Lower lobe of right lung (tissue), 2 donors: ENCODE measurements at regions not wholly inside any gene's neighbourhood (a gene's known extent, or its start where the extent isn't known, plus 50 kb on each side); places are given as distances from the start of the nearest gene placed in this dataset.

Experiments
- ATAC-seq, 2 donors: fragments of 200-7000 bp; cut with Tn5 transposase; one replicate each; pipeline ENCODE4 v1.9.1; 2020 to 2022; ENCODE audit warnings: mild to moderate bottlenecking in 2 of 2, moderate library complexity in 2 of 2
- DNase-seq: peaks from one replicate; pipeline ENCODE4 v3.0.0-alpha.2; 2020
- H3K27ac ChIP-seq: fragments of 200-600 bp; one replicate; pipeline ENCODE4 v1.8.0; 2022
- H3K27me3 ChIP-seq: fragments of 200-600 bp; one replicate; pipeline ENCODE4 v1.8.0; 2022; ENCODE audit warnings: low read depth
- H3K36me3 ChIP-seq: fragments of 200-600 bp; one replicate; pipeline ENCODE4 v1.8.0; 2022; ENCODE audit warnings: mild to moderate bottlenecking
- H3K4me1 ChIP-seq: fragments of 200-600 bp; one replicate; pipeline ENCODE4 v1.8.0; 2022
- H3K4me3 ChIP-seq: fragments of 200-600 bp; one replicate; pipeline ENCODE4 v1.8.0; 2022; ENCODE audit warnings: mild to moderate bottlenecking
- H3K9me3 ChIP-seq: fragments of 200-600 bp; one replicate; pipeline ENCODE4 v1.8.0; 2022
- intact Hi-C: fragments of 100-400 bp; cut with DNase I; formaldehyde crosslinking; loops from one replicate; pipeline ENCODE4 v1.11.0; 2022
- TF ChIP-seq, protein P1 (sequence below): fragments of 200-600 bp; IDR thresholded peaks from one replicate; pipeline ENCODE4 v1.8.0; 2022; ENCODE audit warnings: antibody characterized with exemption, mild to moderate bottlenecking
- donor health status: DM: no; HTN: yes; CAD: no; lungs with severe emphysema.

DNA sequence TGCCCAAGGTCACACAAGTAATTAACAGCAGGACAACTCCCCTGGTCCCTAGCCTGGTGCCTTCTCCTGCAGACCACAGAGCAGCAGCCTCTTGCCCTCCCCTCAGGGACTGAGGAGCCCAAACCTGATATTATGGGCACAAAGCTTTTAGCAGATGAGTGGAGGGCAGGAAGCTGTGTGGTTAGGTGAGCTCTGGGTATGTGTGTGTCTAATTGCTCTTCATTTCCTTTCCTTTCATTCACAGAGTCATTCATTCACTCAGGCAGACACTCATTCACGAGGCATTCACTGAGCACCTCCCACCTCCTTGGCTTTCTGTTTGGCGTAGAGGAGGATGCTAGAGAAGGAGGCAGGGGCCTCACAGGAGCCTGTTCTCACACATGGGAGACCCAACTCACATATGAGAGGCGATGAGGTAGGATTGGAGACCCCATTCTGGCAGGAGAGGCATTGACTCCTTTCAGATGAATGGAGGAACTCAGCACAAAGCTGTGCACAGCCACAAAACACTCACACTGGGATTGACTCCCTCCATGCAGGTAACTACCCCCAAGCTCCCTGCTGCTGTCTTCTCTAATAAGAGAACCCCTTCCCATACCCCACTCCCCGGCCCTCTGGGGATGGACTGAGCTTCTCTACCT, 306.8 kb upstream of the SKOR2 start:
- DNase-seq (no peak), ATAC-seq (no peak)
- no peaks in the 10 kb centered on the region for H3K36me3 ChIP-seq
- H3K27ac ChIP-seq = no peak overlapping the region
- intact Hi-C loops = no loop called here
- TF ChIP-seq, protein P1, sequence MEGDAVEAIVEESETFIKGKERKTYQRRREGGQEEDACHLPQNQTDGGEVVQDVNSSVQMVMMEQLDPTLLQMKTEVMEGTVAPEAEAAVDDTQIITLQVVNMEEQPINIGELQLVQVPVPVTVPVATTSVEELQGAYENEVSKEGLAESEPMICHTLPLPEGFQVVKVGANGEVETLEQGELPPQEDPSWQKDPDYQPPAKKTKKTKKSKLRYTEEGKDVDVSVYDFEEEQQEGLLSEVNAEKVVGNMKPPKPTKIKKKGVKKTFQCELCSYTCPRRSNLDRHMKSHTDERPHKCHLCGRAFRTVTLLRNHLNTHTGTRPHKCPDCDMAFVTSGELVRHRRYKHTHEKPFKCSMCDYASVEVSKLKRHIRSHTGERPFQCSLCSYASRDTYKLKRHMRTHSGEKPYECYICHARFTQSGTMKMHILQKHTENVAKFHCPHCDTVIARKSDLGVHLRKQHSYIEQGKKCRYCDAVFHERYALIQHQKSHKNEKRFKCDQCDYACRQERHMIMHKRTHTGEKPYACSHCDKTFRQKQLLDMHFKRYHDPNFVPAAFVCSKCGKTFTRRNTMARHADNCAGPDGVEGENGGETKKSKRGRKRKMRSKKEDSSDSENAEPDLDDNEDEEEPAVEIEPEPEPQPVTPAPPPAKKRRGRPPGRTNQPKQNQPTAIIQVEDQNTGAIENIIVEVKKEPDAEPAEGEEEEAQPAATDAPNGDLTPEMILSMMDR = no peak
- no peaks in the 10 kb centered on the region for H3K4me1 ChIP-seq
- H3K9me3 ChIP-seq = no peaks in the 10 kb centered on the region
- H3K27me3 ChIP-seq = no peaks in the 10 kb centered on the region
- H3K4me3 ChIP-seq = no peak overlapping the region

DNA sequence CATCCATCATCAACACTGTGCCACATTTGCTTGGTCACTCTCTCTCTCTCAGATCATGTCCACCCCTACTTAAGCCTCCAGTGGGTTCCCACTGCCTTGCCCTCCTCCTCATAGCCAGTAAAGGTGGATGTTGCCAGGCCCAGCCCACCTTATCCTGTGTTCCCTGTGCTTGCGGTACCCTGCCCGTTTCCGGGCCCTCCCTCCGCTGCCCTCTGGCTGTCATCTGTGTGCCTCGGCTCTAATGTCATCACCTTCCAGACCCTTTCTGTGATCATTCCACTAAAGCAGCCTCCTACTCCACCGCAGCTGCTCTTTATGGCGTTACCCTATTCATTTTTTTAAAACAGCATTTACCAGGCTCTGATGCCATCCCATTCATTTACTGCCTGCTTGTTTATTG, 305.7 kb upstream of the SKOR2 start:
- intact Hi-C loops = no loop called here
- H3K4me3 ChIP-seq = no peak overlapping the region
- no peak overlapping the region for H3K27ac ChIP-seq
- no peaks in the 10 kb centered on the region for H3K4me1 ChIP-seq
- no peaks in the 10 kb centered on the region for H3K9me3 ChIP-seq
- ATAC-seq (no peak), DNase-seq (no peak)
- H3K27me3 ChIP-seq = no peaks in the 10 kb centered on the region
- H3K36me3 ChIP-seq = no peaks in the 10 kb centered on the region
- TF ChIP-seq, protein P1 = no peak

DNA sequence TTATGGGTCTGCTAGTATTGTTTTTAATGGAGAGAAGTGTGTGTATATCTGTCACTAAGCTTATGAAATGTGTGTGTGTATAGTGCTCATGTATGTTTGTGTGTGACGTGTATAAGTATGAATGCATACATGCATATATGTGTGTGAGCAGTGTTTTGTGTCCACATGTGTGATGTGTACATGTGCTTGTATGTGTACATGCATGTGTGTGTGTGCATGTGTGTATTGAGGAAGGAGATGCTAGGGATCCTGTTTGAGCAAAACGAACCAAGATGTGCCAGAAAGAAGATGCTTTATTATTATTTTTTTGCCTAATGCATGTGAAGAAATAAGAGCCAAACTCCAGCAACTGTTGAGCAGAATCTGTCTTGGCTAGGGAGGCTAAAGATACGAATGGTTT, 301.3 kb upstream of the SKOR2 start:
- no peak for ATAC-seq
- no peak overlapping the region for H3K4me3 ChIP-seq
- intact Hi-C loops = no loop called here
- H3K27ac ChIP-seq = no peak overlapping the region
- H3K27me3 ChIP-seq = no peaks in the 10 kb centered on the region
- TF ChIP-seq, protein P1 = no peak
- H3K4me1 ChIP-seq = no peaks in the 10 kb centered on the region
- no peaks in the 10 kb centered on the region for H3K36me3 ChIP-seq
- no peaks in the 10 kb centered on the region for H3K9me3 ChIP-seq
- no peak for DNase-seq

DNA sequence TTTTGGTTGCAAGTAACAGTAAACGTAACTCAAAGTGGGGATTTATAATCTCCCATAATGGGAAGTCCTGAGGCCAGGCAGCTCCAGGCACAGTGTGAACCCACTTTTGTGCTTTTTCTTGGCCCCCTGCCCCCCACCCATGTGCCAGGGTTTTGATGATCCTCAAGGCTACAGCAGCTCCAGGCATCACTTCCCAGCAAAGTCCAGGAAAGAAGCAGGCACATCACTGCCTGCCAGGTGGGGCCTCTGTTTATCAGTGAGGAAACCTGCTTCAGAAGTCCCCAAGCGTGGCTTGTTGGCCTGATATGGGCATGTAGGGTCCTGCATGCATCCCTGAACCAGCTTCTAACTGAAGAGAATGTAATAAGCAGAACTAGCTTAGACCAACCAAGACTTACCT, 299.2 kb upstream of the SKOR2 start:
- no peaks in the 10 kb centered on the region for H3K9me3 ChIP-seq
- no peak overlapping the region for H3K27ac ChIP-seq
- no peaks in the 10 kb centered on the region for H3K4me1 ChIP-seq
- ATAC-seq (no peak), DNase-seq (no peak)
- no peaks in the 10 kb centered on the region for H3K27me3 ChIP-seq
- intact Hi-C loops = no loop called here
- H3K4me3 ChIP-seq = no peak overlapping the region
- no peaks in the 10 kb centered on the region for H3K36me3 ChIP-seq
- TF ChIP-seq, protein P1 = no peak

DNA sequence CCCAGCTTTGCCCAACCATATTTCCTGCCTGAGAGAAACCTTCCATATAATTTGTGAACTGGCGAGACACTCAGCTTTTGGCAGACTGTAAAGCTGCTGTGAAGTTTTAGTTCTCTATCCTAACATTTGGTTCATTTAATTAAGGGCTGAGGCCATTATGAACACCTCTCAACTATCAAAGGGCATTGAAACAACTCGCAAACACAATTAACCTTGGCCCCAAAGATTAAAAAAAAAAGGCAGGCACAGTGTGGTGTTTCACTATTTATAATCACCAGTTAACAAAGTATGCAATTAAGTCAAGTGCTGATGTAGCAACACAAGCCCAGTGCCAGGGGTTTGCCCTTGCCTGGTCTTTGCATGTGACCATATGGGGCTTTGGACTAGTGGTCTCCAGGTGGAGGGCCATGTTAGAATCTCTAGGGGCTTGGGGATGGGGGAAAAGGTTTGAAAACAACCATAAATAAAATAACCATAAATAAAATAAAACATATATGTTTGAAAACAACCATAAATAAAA, 297.6 kb upstream of the SKOR2 start:
- no peak for DNase-seq
- TF ChIP-seq, protein P1 = no peak
- Histone ChIP-seq H3K9me3 (no peaks in the 10 kb centered on the region), H3K4me3 (no peak overlapping the region), H3K27ac (no peak overlapping the region), H3K27me3 (no peaks in the 10 kb centered on the region), H3K4me1 (no peaks in the 10 kb centered on the region), H3K36me3 (no peaks in the 10 kb centered on the region)
- ATAC-seq = no peak
- intact Hi-C loops = no loop called here
